ENCODE measurements at regions not wholly inside any gene's neighbourhood (a gene's known extent, or its start where the extent isn't known, plus 50 kb on each side); places are given as distances from the start of the nearest gene placed in this dataset. TPM values are rescaled to one million over a fixed set of nuclear protein-coding genes. Genes with fewer than 3 reads are reported as not detected.

- H3K9me3 ChIP-seq (ENCODE audit: low read depth): no peaks in the 10 kb centered on the region
- TF ChIP-seq CTCF (IDR thresholded peaks at IDR 0.05; ENCODE audit: poor library complexity) (no peak), EZH2phosphoT487 (IDR thresholded peaks at IDR 0.05; ENCODE audit: low read depth, severe bottlenecking, unreplicated experiment) (no peak), EZH2 (IDR thresholded peaks at IDR 0.05; ENCODE audit: borderline replicate concordance) (no peak)
- no peak for DNase-seq (ENCODE audit: low spot score)
- 67% methylated on average over 5 of the region's 5 CpGs for WGBS (ENCODE audit: low lambda C conversion rate, missing lambda C conversion rate)
- H3K27me3 ChIP-seq: no peaks in the 10 kb centered on the region
- H2AFZ ChIP-seq: no peak overlapping the region
- H3K4me2 ChIP-seq: no peak overlapping the region
- H3K4me1 ChIP-seq (ENCODE audit: insufficient read depth): no peaks in the 10 kb centered on the region
- H3K79me2 ChIP-seq: no peaks in the 10 kb centered on the region
- H3K9me2 ChIP-seq (replicated peaks; ENCODE audit: insufficient read depth): no peaks in the 10 kb centered on the region
- H3K4me3 ChIP-seq: no peak overlapping the region
- no peaks in the 10 kb centered on the region for H3K36me3 ChIP-seq (replicated peaks; ENCODE audit: insufficient read depth, low read depth)
- H3K27ac ChIP-seq: no peak overlapping the region
- no peaks in the 10 kb centered on the region for H4K20me1 ChIP-seq (ENCODE audit: insufficient read depth, poor library complexity, severe bottlenecking)
Observed at GRCh38 chr1:34701326-34702060, 53.4 kb upstream of the GJB5 start.

MicroRNAs in the stretch of these regions (microRNA counts, 767-probe panel; counts per million panel counts)
- microRNA hsa-miR-552: not detected

Small RNA genes lying in the stretch of these regions (microRNA-seq; reads per million reads assigned to microRNA genes)
- gene MIR552: 42.0 reads per million, percentile 50 among the genes with 10 or more reads in this experiment

Small RNA genes lying in the stretch of these regions (small RNA-seq; reads per million reads assigned to genes)
- gene MIR552: 5.0 reads per million, percentile 93 among the genes with 10 or more reads in this experiment

Measured in hepatocyte (in vitro differentiated cells).